ENCODE measurements at regions not wholly inside any gene's neighbourhood (a gene's known extent, or its start where the extent isn't known, plus 50 kb on each side); places are given as distances from the start of the nearest gene placed in this dataset.
"Not testable (repeated sequence)": the region's sequence is repeated elsewhere in the genome, so short reads cannot be mapped to it uniquely, and the experiment has no call there.

- no peak for DNase-seq
These were observed 160.5 kb downstream of the FOXD2 start for GRCh38 chr1:47598357-47598756.

GRCh38 chr1:47599777-47600176, 161.9 kb downstream of the FOXD2 start:
- DNase-seq: no peak

DNA sequence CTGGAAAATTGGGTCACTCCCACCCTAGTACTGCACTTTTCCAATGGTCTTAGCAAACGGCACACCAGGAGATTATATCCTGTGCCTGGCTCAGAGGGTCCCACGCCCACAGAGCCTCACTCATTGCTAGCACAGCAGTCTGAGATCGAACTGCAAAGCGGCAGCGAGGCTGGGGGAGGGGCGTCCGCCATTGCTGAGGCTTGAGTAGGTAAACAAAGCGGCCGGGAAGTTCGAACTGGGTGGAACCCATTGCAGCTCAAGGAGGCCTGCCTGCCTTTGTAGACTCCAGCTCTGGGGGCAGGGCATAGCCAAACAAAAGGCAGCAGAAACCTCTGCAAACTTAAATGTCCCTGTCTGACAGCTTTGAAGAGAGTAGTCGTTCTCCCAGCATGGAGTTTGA, 164.6 kb downstream of the FOXD2 start:
- not testable (repeated sequence) for DNase-seq

- not testable (repeated sequence) for DNase-seq
These were observed 167.0 kb downstream of the FOXD2 start for GRCh38 chr1:47604869-47605268.

GRCh38 chr1:47608296-47608875, 170.5 kb downstream of the FOXD2 start:
- DNase-seq: no peak

GRCh38 chr1:47611992-47612391, 174.1 kb downstream of the FOXD2 start:
- no peak for DNase-seq

- no peak for DNase-seq
These were observed 175.0 kb downstream of the FOXD2 start for GRCh38 chr1:47612819-47613218.

GRCh38 chr1:47616036-47616435, 178.2 kb downstream of the FOXD2 start:
- no peak for DNase-seq

DNA sequence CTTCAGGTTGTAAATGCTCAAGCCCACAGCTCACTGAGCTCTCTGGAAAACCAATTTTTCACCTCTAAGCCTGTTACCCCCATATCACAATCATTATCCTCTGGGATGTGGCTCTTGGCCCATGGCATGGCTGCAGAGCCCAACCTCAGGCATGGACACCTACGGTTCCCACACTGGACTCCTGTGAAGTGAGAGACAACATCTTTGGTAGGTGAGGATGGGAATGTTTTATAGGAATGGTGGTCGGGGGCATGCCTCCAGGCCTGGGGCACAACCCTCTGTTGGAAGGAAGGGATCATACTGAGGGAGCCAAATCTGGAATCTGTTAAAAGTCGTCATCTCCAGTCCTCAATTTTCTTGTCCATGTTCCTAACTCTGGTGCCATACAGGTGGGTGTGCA, 179.1 kb downstream of the FOXD2 start:
- DNase-seq: no peak

GRCh38 chr1:47617381-47618221, 179.8 kb downstream of the FOXD2 start:
- DNase-seq: no peak

GRCh38 chr1:47618222-47618720, 180.4 kb downstream of the FOXD2 start:
- DNase-seq: no peak

GRCh38 chr1:47618830-47619229, 181.0 kb downstream of the FOXD2 start:
- DNase-seq: no peak

GRCh38 chr1:47621483-47621882, 183.6 kb downstream of the FOXD2 start:
- DNase-seq: no peak

- DNase-seq: no peak
These were observed 184.1 kb downstream of the FOXD2 start for GRCh38 chr1:47621977-47622376.

- no peak for DNase-seq
These were observed 185.1 kb downstream of the FOXD2 start for GRCh38 chr1:47622776-47623556.

- no peak for DNase-seq
These were observed 185.7 kb downstream of the FOXD2 start for GRCh38 chr1:47623557-47623940.

DNA sequence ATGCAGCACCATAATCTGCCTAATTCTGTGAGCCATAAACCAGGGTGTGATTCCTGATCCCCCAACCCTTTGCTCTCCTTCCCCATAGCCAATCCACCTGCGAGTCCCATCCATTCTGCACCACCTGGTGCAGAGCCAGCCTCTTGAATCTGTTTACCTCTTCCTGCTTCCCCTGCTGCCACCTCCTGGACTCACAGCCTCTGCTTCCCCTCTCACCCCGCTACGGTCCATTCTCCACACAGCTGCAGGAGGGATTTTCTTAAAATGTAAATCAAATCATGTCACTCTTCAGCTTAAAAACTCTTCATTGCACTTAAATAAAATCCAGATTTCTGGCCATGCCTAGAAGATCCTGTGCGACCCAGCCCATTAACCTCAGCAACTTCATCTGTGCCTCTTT, 186.7 kb downstream of the FOXD2 start:
- DNase-seq: no peak

GRCh38 chr1:47627016-47627415, 189.2 kb downstream of the FOXD2 start:
- no peak for DNase-seq

DNA sequence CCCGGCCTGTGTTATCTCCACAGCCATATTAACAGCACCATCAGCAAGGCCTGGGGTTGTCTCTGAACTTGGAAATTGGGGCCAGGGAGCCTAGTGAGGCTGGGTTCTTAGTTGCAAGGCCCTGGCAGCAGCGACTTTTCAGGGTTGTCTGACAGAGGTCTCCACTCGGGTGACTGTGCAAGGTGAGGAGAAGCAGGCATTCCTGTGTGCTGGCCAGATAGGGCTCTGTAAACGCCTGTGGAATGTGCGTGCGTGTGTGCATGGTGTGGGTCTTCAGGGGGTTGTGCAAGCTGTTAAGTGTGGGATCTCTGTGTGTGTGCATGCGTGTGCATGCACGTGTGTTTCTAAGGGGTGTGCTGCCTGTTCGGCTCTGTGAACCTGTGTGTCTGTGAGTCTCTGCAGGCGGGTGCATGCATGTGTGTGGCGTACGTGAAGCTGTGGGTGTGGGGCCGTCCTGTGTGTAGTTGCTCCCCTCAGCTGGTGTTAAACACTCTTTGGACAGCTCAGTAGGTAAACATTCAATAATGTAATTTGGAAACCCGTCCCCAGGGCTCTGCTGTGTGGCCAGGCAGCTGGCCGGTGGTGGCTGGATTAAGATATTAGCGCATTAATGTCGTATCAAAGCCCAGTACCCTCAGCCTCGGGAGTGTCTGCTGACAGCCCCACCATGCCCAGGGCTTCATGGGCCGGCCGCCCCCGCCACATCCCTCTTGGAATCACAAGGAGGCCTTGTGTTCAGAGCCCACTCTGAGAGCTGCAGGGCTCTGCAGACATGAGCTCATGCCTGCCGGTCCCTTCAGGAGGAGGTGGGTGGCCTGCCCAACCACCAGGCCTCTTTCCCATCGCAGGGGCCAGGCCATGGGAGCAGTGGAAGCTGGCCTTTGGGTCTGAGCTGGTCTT, 189.9 kb downstream of the FOXD2 start:
- DNase-seq: no peak

DNA sequence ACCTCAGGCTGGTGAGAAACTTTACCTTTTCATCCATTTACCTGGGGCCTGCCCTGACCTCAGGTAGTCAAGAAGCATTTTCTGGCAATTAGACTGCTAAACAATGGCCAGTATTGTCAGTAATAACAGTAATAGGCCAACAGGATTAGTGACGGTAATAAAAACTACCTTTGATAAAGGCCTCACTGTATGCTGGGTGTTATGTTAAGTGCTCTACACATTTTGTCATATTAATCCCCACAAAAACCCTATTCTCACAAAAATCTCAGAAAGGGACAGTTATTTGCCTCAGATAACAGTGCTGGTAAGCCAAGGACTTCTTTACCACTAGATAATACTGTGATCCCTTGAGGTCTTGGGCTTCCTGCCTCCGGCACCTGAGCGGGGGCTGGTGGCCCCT, 191.4 kb downstream of the FOXD2 start:
- DNase-seq: no peak

- DNase-seq: no peak
These were observed 192.5 kb downstream of the FOXD2 start for GRCh38 chr1:47630346-47630745.

DNA sequence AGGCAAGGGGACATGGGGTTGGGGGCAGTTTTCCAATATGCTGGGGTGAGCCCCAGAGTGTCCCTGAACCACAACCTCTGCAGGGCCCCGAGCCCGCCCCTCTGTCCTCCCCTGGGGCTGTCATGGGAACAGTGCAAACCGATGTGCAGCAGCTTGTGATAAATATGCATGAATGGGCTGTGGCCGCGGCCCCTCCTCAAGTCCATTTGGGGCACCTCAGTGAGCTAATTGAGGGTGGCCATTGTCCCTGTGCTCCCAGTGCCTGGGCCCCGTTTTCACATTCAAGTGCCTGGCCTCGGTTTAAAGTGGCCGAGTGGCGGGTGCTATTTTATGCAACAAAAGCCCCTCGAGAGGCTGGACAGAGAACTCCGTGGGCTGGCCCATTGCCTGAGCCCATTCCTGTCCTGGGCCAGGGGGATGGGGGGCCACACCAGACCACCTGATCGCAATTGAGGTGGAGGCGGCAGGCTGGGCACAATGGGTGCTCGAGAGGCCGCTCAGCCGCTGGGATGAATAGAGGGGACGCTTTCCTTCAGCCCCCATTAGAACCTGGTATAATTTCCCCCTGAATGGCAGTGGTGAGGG, 193.7 kb downstream of the FOXD2 start:
- DNase-seq: no peak

Measured in inflammatory macrophage (primary cell).